OCI-LY7 (cell line): ENCODE measurements at regions not wholly inside any gene's neighbourhood (a gene's known extent, or its start where the extent isn't known, plus 50 kb on each side); places are given as distances from the start of the nearest gene placed in this dataset.

Experiments
- BruUV-seq: library from RNA; stranded (reverse); fragments of 400-500 nt; replicated peaks from 2 replicates; lab custom pipeline; 2021; lab: Mats Ljungman, UMichigan
- CTCF ChIA-PET: fragments of 300-600 bp; sonication (Branson Sonifier 250); formaldehyde crosslinking; loops from one replicate; lab custom pipeline; 2022; ENCODE audit warnings: antibody characterized with exemption; ENCODE audit not compliant: unreplicated experiment; lab: Charles Lee
- POLR2A ChIA-PET: fragments of 300-600 bp; sonication (Branson Sonifier 250); formaldehyde crosslinking; loops from one replicate; lab custom pipeline; 2022; ENCODE audit warnings: antibody characterized with exemption; lab: Charles Lee
- DNase-seq: peaks from one replicate; pipeline ENCODE4 v3.0.0-alpha.2; 2015; ENCODE audit warnings: low spot score
- H2AFZ ChIP-seq: fragments of 200-600 bp; sonication (generic), shearing (Covaris generic); 2 replicates; pipeline ENCODE4 v1.6.1; 2014; ENCODE audit warnings: mild to moderate bottlenecking, antibody characterized with exemption, low read length, moderate library complexity
- H3K27ac ChIP-seq: fragments of 200-600 bp; sonication (generic); 2 replicates; pipeline ENCODE4 v1.5.1; 2014; ENCODE audit warnings: mixed run types, low read depth, mild to moderate bottlenecking, moderate library complexity, low read length, inconsistent platforms; ENCODE audit not compliant: poor library complexity, severe bottlenecking
- H3K36me3 ChIP-seq: fragments of 200-600 bp; sonication (generic); 2 replicates; pipeline ENCODE4 v1.6.1; 2014; ENCODE audit warnings: mild to moderate bottlenecking, antibody characterized with exemption, low read length, moderate library complexity, mixed read lengths; ENCODE audit not compliant: insufficient read depth
- H3K4me1 ChIP-seq: fragments of 200-600 bp; sonication (generic); 2 replicates; pipeline ENCODE4 v1.5.1; 2014; ENCODE audit warnings: mild to moderate bottlenecking, low read length; ENCODE audit not compliant: insufficient read depth, poor library complexity, severe bottlenecking
- H3K4me2 ChIP-seq: fragments of 200-600 bp; sonication (generic); 2 replicates; pipeline ENCODE4 v1.6.1; 2014; ENCODE audit warnings: mild to moderate bottlenecking, low read length
- H3K4me3 ChIP-seq: fragments of 200-600 bp; sonication (generic); 2 replicates; pipeline ENCODE4 v1.5.1; 2014; ENCODE audit warnings: mild to moderate bottlenecking, low read depth, low read length; ENCODE audit not compliant: poor library complexity, severe bottlenecking
- H3K79me2 ChIP-seq: fragments of 200-600 bp; sonication (generic); 2 replicates; pipeline ENCODE4 v1.6.1; 2016; ENCODE audit warnings: low read depth, mild to moderate bottlenecking, low read length, moderate library complexity, mixed read lengths; ENCODE audit not compliant: insufficient read depth
- H3K9me2 ChIP-seq: fragments of 200-600 bp; sonication (generic); 2 replicates; pipeline ENCODE4 v1.6.1; 2016; ENCODE audit warnings: mild to moderate bottlenecking, low read length, mixed read lengths; ENCODE audit not compliant: insufficient read depth
- H3K9me3 ChIP-seq: fragments of 200-600 bp; sonication (generic); 2 replicates; pipeline ENCODE4 v1.6.1; 2014; ENCODE audit warnings: mild to moderate bottlenecking, mixed run types, low read length, mixed read lengths
- H4K20me1 ChIP-seq: fragments of 200-600 bp; sonication (generic); 2 replicates; pipeline ENCODE4 v1.6.1; 2014; ENCODE audit warnings: mild to moderate bottlenecking, antibody characterized with exemption, low read length, moderate library complexity, mixed read lengths; ENCODE audit not compliant: insufficient read depth
- CTCF ChIP-seq: fragments of 200-600 bp; sonication (generic); conservative IDR thresholded peaks from 2 replicates; pipeline ENCODE4 v1.5.1; 2014; ENCODE audit warnings: mild to moderate bottlenecking, antibody characterized with exemption, low read length, moderate library complexity, mixed read lengths
- EZH2phosphoT487 ChIP-seq: fragments of 200-600 bp; sonication (generic); IDR thresholded peaks from 2 replicates; pipeline ENCODE4 v1.6.1; 2018; ENCODE audit warnings: low read depth, borderline replicate concordance, mild to moderate bottlenecking, mixed run types, antibody characterized with exemption, low read length, moderate library complexity, mixed read lengths
- intact Hi-C: fragments of 100-400 bp; cut with micrococcal nuclease; formaldehyde crosslinking; loops from one replicate; pipeline ENCODE4 v1.10.0; 2022; ENCODE audit not compliant: unreplicated experiment

DNA sequence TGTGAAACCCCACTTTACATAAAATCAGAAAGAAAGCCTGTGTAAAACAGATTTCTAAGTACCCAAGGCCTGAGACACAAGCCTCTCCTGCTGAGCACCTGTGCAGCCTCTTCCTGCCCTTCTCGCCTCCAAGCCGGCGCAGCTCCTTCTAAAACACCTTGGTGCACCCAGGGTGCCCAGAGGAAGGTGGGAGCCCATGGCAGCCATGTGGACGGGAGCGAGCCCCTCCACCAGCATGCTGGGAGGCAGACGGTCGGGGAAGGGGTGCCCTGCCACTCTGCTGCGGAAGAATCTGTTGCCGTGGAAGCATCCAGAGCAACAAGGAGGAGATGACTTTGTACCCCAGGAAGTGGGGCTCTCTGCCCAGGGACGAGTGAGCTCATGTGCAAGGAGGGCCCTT is 103.1 kb upstream of the C14orf180 start:
- TF ChIP-seq CTCF (no peak), EZH2phosphoT487 (no peak)
- Histone ChIP-seq H3K4me3 (no peak overlapping the region), H3K79me2 (no peaks in the 10 kb centered on the region), H3K9me2 (no peaks in the 10 kb centered on the region), H3K36me3 (no peaks in the 10 kb centered on the region), H3K4me2 (no peak overlapping the region), H3K9me3 (no peaks in the 10 kb centered on the region), H2AFZ (no peak overlapping the region), H4K20me1 (no peaks in the 10 kb centered on the region), H3K27ac (no peak overlapping the region), H3K4me1 (no peaks in the 10 kb centered on the region)
- ChIA-PET POLR2A (no interaction called here), CTCF (interaction anchor here (0.5 kb wide), 1 partner anchor 443 kb away, joined by 5 read pairs; no protein-coding TSS in a partner anchor)
- no TSS peak for BruUV-seq
- no peak for DNase-seq
- intact Hi-C loops, result no loop called here

DNA sequence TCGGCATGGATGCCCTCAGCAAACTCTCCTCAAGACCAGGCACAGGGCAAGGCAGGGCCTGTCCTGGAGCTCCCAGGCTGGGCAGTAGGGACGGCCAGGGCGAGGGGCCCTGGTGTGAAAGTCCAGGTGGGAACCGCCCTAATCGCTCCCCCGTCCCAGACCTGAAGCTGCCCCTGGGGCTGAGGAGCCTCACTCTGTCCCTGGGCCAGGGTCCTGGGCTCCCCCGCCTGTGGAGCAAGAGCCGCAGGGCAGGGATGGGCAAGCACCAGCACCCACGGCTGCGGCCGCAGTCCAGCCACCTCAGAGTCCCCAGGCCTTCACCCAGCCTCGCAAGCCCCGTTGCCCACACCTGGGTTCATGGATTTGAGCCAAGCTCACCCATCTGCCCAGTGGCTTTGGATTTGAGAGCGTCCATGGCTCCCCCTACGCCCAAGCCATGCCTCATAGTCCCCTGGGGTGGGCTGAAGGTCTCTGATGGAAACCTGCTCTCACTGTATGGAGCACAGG is 102.4 kb upstream of the C14orf180 start:
- Histone ChIP-seq H3K4me1 (no peaks in the 10 kb centered on the region), H3K4me2 (no peak overlapping the region), H3K4me3 (no peak overlapping the region), H3K36me3 (no peaks in the 10 kb centered on the region), H3K9me2 (no peaks in the 10 kb centered on the region), H4K20me1 (no peaks in the 10 kb centered on the region), H3K9me3 (no peaks in the 10 kb centered on the region), H2AFZ (no peak overlapping the region), H3K27ac (no peak overlapping the region), H3K79me2 (no peaks in the 10 kb centered on the region)
- ChIA-PET POLR2A (no interaction called here), CTCF (no interaction called here)
- BruUV-seq, result no TSS peak
- DNase-seq, result no peak
- intact Hi-C loops, result no loop called here
- no peak for TF ChIP-seq CTCF
- no peak for TF ChIP-seq EZH2phosphoT487

DNA sequence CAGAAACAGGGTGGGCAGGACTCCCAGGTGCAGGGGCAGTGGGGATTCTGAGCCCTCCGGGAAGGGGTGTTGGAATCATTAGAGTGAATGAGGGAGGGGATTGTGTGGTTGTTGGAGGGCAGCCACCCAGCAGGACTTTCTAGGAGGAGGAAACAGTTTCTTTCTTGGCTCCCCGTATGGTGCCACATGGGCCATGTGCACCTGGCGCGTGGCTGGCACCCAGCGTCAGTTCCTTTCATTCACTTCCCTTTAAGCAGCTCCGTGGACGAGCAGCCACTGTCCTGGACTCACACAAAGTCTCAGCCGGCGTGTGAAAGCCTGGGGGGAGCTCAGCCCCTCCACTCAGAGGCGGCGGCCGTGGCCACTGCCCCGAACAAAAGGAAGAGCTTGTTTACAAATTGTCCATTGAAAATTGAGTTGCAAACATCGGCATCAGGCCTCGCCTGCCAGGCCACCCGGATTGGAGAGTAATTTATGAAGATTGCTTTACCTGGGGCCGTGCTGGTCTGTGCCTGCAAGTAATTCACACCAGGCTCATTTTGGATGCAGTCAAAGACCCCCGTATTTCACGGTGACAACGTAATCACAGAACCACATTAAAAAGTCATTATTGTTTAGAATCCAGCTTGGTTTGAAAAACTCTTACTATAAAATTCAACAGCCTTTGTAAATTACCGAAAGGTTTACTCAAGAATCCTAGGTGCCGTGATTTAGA is 101.7 kb upstream of the C14orf180 start:
- H3K4me2 ChIP-seq, result no peak overlapping the region
- no peaks in the 10 kb centered on the region for H4K20me1 ChIP-seq
- intact Hi-C loops, result no loop called here
- no TSS peak for BruUV-seq
- H3K4me3 ChIP-seq, result no peak overlapping the region
- ChIA-PET CTCF (no interaction called here), POLR2A (no interaction called here)
- H3K79me2 ChIP-seq, result no peaks in the 10 kb centered on the region
- no peaks in the 10 kb centered on the region for H3K4me1 ChIP-seq
- no peaks in the 10 kb centered on the region for H3K9me3 ChIP-seq
- TF ChIP-seq EZH2phosphoT487 (no peak), CTCF (no peak)
- no peaks in the 10 kb centered on the region for H3K36me3 ChIP-seq
- no peaks in the 10 kb centered on the region for H3K9me2 ChIP-seq
- DNase-seq, result no peak
- H2AFZ ChIP-seq, result no peak overlapping the region
- no peak overlapping the region for H3K27ac ChIP-seq
